NB4 (cell line): ENCODE measurements at regions not wholly inside any gene's neighbourhood (a gene's known extent, or its start where the extent isn't known, plus 50 kb on each side); places are given as distances from the start of the nearest gene placed in this dataset.
"Not testable (repeated sequence)": the region's sequence is repeated elsewhere in the genome, so short reads cannot be mapped to it uniquely, and the experiment has no call there.

Source experiments
- CTCF ChIP-seq: IDR thresholded peaks from one replicate; pipeline ENCODE4 v1.5.1; 2012; ENCODE audit warnings: low read depth, low read length
- MYC ChIP-seq: IDR thresholded peaks from 2 replicates; pipeline ENCODE4 v1.6.1; 2011; ENCODE audit warnings: low read depth, low read length
- POLR2A ChIP-seq: IDR thresholded peaks from 2 replicates; pipeline ENCODE4 v1.6.1; 2011; ENCODE audit warnings: mild to moderate bottlenecking; ENCODE audit not compliant: insufficient read length; ENCODE audit errors: extremely low read depth
- TF ChIP-seq, protein P1 (sequence below): IDR thresholded peaks from 2 replicates; pipeline ENCODE4 v1.6.1; 2011; ENCODE audit warnings: low read depth, low read length

DNA sequence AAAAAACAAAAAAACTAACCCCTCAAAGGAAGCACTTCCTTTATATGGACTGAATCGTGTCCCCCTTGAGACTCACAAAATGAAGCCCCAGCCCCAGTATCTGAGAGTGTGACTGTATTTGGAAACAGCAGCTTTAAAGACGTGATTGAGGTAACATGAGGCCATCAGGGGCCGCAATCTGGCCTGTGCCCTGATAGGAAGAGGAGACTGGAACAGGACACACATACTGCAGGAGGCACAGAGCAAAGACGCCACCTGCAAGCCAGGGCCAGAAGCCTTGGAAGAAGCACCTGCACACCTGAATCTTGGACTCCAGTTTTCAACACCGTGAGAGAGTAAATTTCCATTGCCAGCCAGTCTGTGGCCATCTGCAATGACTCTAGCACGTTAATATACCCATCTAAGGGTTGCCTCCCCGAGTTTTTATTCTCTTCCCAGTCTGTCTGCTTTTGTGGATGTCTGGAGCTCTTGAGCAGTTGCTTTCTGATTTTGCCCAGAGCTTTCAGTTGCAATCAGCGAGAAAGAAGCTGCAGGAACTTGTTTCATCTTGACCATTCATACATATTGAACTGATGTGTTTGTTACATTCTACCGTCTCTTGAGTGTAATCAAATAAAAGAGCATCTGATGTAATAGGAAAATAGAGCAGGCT lies 775.8 kb upstream of the TPTE start:
- TF ChIP-seq POLR2A, CTCF, MYC: not testable (repeated sequence)
- TF ChIP-seq, protein P1, sequence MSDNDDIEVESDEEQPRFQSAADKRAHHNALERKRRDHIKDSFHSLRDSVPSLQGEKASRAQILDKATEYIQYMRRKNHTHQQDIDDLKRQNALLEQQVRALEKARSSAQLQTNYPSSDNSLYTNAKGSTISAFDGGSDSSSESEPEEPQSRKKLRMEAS = not testable (repeated sequence)
